Stimulated activated CD4-positive, alpha-beta T cell treated with anti-CD3 and anti-CD28 coated beads, TNF-alpha, amount 100 ng/mL, for 4 hours (primary cell): ENCODE measurements at regions not wholly inside any gene's neighbourhood (a gene's known extent, or its start where the extent isn't known, plus 50 kb on each side); places are given as distances from the start of the nearest gene placed in this dataset.

Experiments used
- DNase-seq, 3 experiments: peaks; one replicate each; pipeline ENCODE4 v3.0.0-alpha.2; 2020; ENCODE audit warnings: low read depth in 3 of 3

GRCh38 chr10:3691482-3691881, 93.5 kb downstream of the KLF6 start:
- DNase-seq, result no peak

DNA sequence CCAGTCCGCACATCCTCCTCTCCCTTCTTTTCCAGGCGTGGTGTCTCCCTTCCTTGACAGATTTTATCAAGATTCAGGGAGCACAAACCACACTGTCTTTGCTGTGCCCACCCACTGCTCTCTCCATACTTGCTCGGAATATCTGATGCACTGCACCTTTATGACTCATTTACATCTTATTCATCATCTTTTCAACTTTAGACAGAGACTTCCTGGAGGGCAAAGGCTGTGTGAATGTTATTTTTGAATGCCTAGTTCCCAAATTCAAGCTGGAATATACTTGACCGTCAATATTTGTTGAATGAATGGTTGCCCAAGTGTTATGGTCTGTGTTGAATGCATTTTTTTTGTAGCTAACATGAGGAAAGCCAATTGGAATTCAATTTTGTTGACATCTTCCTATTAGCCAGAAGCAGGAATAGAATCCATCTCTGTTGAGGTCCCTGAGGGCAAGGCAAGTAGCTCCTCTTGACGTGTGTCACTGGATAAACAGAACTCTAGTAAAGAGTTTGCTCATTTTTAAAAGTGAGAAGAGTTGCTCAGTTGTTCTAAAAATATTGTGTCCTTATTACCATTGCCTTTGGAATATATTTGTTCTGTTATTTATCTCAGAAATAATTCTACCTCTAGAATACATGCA, 95.0 kb downstream of the KLF6 start:
- DNase-seq, result no peak

- DNase-seq, result no peak
These were observed 97.4 kb downstream of the KLF6 start for GRCh38 chr10:3687510-3688081.

DNA sequence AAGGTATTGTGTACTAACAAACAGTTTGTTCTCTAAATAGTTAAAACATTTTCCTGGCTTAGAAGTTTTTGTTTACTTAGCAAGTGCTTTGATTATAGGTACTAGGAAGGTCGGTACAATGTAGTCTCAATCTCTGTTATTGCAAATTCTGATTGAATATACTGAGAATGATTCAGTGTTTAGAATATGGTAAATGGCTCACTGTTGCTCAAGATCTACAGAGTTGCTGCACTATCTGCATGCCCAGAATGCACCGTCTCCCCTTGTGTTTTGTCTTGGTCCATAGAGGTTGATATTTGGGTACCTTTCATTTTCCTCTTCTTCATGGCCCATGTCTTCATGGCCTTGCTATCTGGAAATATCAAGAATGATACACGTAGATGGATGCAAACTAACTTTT, 99.6 kb downstream of the KLF6 start:
- no peak for DNase-seq

DNA sequence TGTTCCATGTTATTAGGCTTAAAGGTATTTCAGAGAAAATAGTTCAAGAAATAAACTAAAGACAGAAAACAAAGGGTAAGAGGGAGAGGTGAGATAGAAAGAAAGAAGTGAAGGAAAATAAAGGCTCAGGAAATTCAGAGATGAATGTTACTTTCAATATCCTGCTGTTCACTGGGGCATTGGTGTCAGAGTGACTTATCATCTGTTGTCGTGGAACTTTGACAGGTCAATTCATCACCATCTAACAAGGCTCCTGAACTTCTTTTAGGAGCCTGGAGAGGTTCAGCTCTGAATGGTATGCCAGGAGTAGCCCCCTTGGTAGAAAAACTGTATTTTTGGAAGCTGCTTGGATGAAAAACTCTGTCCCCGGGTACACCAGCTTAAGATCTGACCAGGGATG, 100.1 kb downstream of the KLF6 start:
- no peak for DNase-seq

DNA sequence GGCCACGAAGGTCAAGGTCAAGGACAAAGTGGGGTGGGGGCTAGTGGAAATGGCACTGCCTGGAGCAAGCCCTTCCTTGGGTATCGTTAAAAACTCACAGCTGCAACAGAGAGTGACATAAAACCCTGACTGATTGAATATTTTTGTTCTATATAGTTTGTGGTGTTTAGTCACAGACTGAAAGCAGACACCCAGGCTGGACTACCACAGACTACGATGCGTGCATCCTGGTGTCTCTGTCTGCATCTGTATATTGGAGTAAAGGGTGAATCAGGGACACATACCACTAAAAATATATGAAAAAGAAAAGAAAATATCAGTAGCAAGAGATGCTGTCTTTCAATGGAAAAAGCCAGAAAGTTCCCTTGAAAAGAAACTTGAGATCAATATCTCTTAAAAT, 101.4 kb downstream of the KLF6 start:
- DNase-seq, result no peak

DNA sequence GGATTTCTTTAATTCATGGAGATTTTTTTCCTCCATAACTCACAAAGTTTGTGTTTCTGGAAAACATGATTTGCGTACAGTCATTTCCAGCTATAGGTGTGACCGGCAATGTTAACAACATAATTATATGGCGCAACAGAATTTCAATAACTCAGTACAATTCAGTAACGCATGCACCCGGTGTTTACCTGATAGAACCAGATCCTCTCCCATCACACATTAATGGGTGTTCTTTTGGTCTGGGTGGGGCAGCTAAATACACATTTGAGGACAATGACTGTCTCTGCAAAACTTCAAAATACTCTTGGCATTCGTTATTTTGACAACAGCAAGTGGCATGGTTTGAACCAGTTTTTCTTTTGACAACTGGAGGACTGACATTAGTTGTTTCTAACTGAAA, 102.3 kb downstream of the KLF6 start:
- DNase-seq, result no peak

- DNase-seq, result no peak
These were observed 103.1 kb downstream of the KLF6 start for GRCh38 chr10:3681642-3682554.

- DNase-seq, result no peak
These were observed 104.9 kb downstream of the KLF6 start for GRCh38 chr10:3679950-3680629.

DNA sequence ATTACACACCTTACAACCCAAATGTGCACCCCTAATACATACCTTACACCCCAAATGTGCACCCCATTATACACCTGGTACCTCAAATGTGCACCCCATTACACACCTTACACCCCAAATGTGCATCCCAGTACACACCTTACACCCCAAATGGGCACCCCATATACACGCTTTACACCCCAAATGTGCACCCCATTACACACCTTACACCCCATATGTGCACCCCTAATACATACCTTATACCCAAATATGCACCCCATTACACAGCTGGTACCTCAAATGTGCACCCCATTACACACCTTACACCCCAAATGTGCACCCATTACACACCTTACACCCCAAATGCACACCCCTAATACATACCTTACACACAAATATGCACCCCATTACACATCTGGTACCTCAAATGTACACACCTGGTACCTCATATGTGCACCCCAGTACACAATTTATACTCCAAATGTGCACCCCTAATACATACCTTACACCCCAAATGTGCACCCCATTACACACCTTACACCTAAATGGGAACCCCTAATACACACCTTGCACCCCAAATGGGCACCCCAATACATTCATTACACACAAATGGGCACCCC, 106.3 kb downstream of the KLF6 start:
- no peak for DNase-seq

DNA sequence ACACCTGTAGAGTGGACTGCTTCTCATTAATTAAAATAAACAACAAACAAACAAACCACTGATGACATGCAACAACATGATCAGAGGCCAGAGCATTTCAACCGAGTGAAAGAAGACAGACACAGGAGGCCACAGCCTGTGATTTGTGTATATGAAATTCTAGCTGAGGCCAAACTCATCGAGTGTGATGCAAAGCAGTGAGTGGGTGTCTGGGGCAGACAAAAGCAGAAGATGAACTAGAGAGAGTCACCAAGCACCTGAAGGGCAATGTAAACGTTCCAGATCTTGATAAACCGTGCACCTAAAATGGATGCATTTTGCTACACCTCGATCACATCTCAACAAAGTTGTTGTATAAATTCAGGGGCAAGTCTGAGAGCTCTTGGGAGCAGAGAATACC, 108.4 kb downstream of the KLF6 start:
- DNase-seq, result no peak

DNA sequence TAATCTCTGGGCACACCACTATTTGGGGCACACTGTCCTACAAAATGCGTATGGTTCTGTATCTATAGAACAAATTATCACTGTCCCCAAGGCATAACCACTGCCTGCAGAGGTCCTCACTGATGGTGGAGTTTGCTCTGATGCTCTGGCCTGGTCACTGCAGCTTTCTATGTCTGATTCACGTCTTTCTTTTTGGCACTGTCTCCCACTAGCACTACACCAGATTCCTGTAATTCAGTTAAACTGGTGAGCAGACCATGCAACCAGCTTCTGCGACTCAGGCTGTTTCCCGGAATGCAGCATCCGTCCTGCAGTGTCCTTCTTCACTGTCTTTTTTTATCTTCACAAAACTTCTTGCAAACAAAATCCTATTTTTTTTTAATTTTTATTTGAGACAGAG, 112.8 kb downstream of the KLF6 start:
- DNase-seq, result no peak

DNA sequence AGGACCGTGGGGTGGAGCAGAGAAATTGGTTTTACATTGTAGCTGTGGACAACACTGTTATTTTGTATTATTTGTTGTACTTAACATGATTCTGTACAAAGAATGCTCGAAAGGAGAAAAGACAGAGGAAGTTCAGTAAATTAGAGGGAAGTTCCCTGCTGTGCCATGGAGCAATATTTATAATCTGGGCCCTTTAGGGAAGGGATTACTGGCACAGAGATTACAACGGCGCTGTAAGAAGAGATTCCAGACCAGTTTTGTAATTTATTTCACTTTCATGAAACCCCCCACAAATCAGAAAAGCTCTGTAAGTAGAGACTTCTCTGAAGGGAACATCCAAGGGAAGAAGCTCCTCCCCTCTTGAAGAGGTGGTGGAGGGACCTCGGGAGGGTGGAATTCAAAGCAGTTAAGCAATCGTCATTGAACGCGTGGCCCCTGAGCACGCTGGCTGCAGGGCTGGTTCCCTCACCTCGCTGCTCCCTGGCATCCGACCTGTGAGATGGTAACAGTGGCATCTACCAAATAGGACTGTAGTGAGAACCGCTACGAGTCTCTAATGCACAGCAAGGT, 113.5 kb downstream of the KLF6 start:
- DNase-seq, result no peak

- DNase-seq, result no peak
These were observed 116.1 kb downstream of the KLF6 start for GRCh38 chr10:3668966-3669330.

DNA sequence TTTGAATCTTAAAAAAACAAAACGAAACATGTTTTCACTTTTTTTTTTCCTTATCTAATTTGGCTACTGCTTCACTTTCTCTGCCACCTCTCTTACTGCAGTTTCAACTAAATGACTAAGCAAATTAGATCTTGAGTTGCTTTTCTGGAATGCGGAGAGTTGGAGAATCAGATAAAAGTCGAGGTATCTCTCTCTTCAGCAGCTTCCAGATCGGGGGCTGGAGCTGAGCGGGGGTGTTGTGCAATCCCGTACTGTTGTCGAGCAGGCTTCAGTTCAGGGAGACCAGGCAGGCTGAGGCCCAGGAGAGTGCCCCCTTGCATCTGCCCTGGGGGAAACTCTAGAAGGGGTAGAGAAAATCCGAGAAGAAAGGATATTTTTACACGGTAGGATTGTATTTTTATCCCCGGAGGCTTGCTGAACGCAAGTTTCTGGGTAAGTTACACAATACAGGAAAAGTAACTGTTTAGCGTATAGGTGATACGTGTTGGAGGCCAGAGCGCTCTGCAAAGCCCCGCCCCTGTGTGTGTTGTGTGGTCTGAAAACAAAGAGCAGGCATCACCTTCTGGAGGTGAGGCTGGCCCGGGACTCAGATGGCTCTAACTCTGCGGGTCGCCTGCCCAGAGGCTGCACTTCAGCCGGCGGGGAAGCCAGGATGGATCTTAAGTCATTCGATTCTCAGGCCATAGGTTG, 116.6 kb downstream of the KLF6 start:
- peak in 2 of 3 experiments; percentile 45 to 46 for DNase-seq

GRCh38 chr10:3666525-3667302, 118.3 kb downstream of the KLF6 start:
- DNase-seq, result peak in 2 of 3 experiments; percentile 46 to 50

- no peak for DNase-seq
These were observed 119.6 kb downstream of the KLF6 start for GRCh38 chr10:3665316-3665908.

- no peak for DNase-seq
These were observed 122.2 kb downstream of the KLF6 start for GRCh38 chr10:3662775-3663174.

DNA sequence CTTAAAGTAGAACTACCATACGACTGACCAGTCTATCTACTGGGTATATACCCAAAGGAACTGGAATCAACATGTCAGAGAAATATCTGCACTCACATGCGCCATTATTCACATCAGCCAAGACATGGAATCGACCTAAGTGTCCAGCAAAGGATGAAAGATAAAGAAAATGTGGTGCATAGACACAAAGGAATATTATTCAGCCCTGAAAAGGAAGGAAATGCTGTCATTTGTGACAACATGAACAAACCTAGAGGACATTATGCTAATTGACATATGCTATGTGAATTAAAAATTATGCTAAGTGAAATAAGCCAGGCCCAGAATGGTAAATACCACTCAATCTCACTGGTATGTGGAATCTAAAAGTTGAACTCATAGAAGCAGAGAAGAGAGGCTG, 123.7 kb downstream of the KLF6 start:
- no peak for DNase-seq

GRCh38 chr10:3660753-3661152, 124.3 kb downstream of the KLF6 start:
- no peak for DNase-seq
